Tibial artery (tissue), 4 donors: ENCODE measurements at regions not wholly inside any gene's neighbourhood (a gene's known extent, or its start where the extent isn't known, plus 50 kb on each side); places are given as distances from the start of the nearest gene placed in this dataset.
A peak's percentile ranks its signal among the peaks of the same experiment; 100 is the strongest.

Experiments used
- DNase-seq, 2 donors: peaks; one replicate each; pipeline ENCODE4 v3.0.0-alpha.2; 2019
- H3K27ac ChIP-seq, 2 donors: fragments of 200-600 bp; sonication (generic) in 1 of 2; 1 replicate in 1 of 2; 2 replicates in 1 of 2; pipeline ENCODE4 v1.5.1; 2018 to 2019; ENCODE audit warnings: mild to moderate bottlenecking in 1 of 2
- H3K27me3 ChIP-seq, 2 donors: fragments of 200-600 bp; sonication (generic) in 1 of 2; one replicate each; pipeline versions ENCODE4 v1.5.1 to v1.6.0; 2016 to 2019
- H3K36me3 ChIP-seq, 3 donors: fragments of 200-600 bp; sonication (generic) in 2 of 3; one replicate each; pipeline ENCODE4 v1.5.1; 2016 to 2019; ENCODE audit warnings: mild to moderate bottlenecking in 2 of 3
- H3K4me1 ChIP-seq, 4 donors: fragments of 200-600 bp; sonication (generic) in 2 of 4; 1 replicate in 3 of 4; 2 replicates in 1 of 4; pipeline ENCODE4 v1.5.1; 2016 to 2019
- H3K4me3 ChIP-seq, 2 donors: fragments of 200-600 bp; sonication (generic) in 1 of 2; 1 replicate in 1 of 2; 2 replicates in 1 of 2; pipeline ENCODE4 v1.5.1; 2018 to 2019; ENCODE audit warnings: mild to moderate bottlenecking in 2 of 2
- H3K9me3 ChIP-seq, 3 donors: fragments of 200-600 bp; sonication (generic) in 1 of 3; one replicate each; pipeline ENCODE4 v1.5.1; 2016 to 2019
- intact Hi-C: fragments of 100-400 bp; cut with DNase I; formaldehyde crosslinking; loops from one replicate; pipeline ENCODE4 v1.15.0; 2023; ENCODE audit warnings: low total_unique reads
- TF ChIP-seq, protein P1 (sequence below), 2 experiments: fragments of 200-600 bp in 1 of 2; fragments of 450-650 bp in 1 of 2; IDR thresholded peaks; one replicate each; pipeline ENCODE4 v1.5.1; 2017 to 2019; ENCODE audit warnings: antibody characterized with exemption in 2 of 2, mild to moderate bottlenecking in 1 of 2, moderate library complexity in 1 of 2

DNA sequence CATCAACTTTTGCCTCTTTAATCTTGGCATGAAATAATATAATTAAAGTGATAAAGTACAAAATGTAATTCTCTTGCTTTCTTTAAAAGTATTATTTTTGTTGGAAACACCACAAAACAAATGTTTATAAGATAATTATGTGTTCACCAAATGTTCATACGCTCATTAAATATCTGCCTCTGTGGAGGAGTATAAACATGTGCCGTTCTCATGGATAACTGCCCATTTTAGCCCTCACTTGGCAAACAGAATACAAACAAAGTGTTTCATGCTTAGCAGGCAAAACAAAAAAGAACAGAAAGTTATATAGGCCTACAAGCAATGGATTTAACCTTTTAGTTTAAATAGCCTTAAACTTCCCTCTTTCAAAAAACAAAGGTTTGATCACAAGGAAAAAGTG, 800.5 kb upstream of the DIAPH2 start:
- no peak overlapping the region for H3K4me3 ChIP-seq
- TF ChIP-seq, protein P1, sequence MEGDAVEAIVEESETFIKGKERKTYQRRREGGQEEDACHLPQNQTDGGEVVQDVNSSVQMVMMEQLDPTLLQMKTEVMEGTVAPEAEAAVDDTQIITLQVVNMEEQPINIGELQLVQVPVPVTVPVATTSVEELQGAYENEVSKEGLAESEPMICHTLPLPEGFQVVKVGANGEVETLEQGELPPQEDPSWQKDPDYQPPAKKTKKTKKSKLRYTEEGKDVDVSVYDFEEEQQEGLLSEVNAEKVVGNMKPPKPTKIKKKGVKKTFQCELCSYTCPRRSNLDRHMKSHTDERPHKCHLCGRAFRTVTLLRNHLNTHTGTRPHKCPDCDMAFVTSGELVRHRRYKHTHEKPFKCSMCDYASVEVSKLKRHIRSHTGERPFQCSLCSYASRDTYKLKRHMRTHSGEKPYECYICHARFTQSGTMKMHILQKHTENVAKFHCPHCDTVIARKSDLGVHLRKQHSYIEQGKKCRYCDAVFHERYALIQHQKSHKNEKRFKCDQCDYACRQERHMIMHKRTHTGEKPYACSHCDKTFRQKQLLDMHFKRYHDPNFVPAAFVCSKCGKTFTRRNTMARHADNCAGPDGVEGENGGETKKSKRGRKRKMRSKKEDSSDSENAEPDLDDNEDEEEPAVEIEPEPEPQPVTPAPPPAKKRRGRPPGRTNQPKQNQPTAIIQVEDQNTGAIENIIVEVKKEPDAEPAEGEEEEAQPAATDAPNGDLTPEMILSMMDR (IDR thresholded peaks at IDR 0.05), result no peak
- H3K27ac ChIP-seq, result peak overlapping the region in 1 of 2 donors; percentile 41
- H3K9me3 ChIP-seq, result no peaks in the 10 kb centered on the region
- no peaks in the 10 kb centered on the region for H3K36me3 ChIP-seq
- no peaks in the 10 kb centered on the region for H3K27me3 ChIP-seq
- intact Hi-C loops, result no loop called here
- no peak for DNase-seq
- H3K4me1 ChIP-seq, result peaks cover 0 to 17% (median 0%) of the 10 kb centered on the region in 4 donors

DNA sequence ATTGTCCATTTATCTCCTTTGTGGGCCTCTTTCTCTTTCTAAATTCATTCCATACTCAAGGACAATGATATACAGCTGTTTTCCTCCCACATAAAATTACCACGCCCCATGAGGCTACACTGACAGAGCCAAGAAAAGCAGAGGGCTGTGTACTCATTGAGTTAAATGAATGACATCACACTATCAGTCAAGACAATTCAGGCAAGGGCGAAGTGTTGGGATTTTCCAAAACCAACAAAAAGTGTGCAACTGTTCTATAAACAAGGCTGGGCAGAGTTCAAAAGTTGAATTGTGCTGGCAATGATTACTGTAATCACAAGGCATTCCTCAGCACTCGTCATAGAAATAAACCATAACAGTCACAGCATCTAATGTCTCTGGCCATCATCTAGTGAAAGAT, 799.6 kb upstream of the DIAPH2 start:
- Histone ChIP-seq H3K4me1 (peaks cover 0 to 17% (median 0%) of the 10 kb centered on the region in 4 donors), H3K27ac (peak overlapping the region in 1 of 2 donors; percentile 41), H3K9me3 (no peaks in the 10 kb centered on the region), H3K4me3 (no peak overlapping the region), H3K27me3 (no peaks in the 10 kb centered on the region), H3K36me3 (no peaks in the 10 kb centered on the region)
- intact Hi-C loops, result no loop called here
- TF ChIP-seq, protein P1 (IDR thresholded peaks at IDR 0.05), result no peak
- peak in 1 of 2 donors; percentile 33 for DNase-seq

DNA sequence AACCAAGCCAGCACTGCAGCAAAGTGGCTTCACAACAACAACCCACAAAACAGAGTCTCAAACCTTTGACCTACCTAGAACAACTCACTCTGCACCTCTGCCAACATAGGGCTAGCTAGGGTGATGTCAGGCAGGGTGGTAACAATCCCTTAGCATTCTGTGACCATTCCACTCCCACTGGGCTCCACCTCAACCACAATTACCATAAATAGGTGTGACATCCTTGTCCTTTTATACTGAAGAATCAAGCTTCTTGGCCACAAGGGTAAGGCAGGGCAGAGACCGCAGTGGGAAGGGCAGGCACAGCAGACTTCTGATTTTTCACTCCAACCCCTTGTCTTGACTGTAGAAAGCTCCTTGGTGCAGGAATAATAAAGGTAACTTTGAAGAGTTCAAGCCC, 795.4 kb upstream of the DIAPH2 start:
- TF ChIP-seq, protein P1 (IDR thresholded peaks at IDR 0.05), result no peak
- DNase-seq, result no peak
- Histone ChIP-seq H3K36me3 (no peaks in the 10 kb centered on the region), H3K27ac (no peak overlapping the region), H3K27me3 (no peaks in the 10 kb centered on the region), H3K4me3 (no peak overlapping the region), H3K4me1 (peaks cover 0 to 15% (median 0%) of the 10 kb centered on the region in 4 donors), H3K9me3 (no peaks in the 10 kb centered on the region)
- intact Hi-C loops, result no loop called here

DNA sequence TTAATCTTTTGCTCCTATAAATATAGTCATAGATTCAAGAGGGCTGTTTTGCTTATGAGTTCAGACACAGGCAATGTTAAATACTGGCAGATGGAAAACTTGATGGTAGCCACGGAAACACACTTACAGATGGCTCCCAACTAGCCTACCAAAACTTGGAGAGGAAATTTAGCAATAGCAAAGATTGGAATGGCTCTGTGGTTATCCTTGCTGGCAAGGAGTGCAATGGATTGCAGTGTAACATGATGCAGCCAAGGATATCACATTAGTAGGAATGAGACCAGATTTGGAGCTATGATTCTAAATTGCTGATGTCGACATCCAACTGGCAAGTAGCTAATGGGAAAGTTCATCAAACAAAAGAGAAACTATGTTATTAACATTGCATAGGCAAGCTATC, 791.0 kb upstream of the DIAPH2 start:
- DNase-seq, result peak in 1 of 2 donors; percentile 24
- H3K4me3 ChIP-seq, result no peak overlapping the region
- H3K36me3 ChIP-seq, result no peaks in the 10 kb centered on the region
- H3K27me3 ChIP-seq, result no peaks in the 10 kb centered on the region
- no peaks in the 10 kb centered on the region for H3K4me1 ChIP-seq
- TF ChIP-seq, protein P1 (IDR thresholded peaks at IDR 0.05), result no peak
- no peak overlapping the region for H3K27ac ChIP-seq
- H3K9me3 ChIP-seq, result no peaks in the 10 kb centered on the region
- intact Hi-C loops, result no loop called here

DNA sequence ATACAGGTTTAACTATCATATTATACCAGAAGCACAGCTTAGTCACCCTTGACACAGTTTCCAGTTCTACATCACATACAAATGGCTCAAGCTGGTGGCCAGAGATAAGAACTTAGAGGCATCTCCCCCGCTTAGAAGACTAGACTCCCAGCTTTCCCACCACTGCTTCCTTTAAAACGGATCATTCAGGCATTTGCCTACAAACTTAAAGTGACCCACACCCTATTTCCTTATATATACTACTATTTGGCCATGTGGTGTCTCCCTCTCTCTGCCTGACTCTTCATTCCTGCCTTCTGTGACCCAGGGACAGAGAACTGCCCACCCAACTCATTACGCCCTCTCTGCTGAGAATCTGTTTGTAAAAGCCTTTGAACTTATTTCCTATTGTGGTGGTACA, 781.2 kb upstream of the DIAPH2 start:
- TF ChIP-seq, protein P1 (IDR thresholded peaks at IDR 0.05), result no peak
- H3K9me3 ChIP-seq, result no peaks in the 10 kb centered on the region
- no peak for DNase-seq
- H3K4me1 ChIP-seq, result no peaks in the 10 kb centered on the region
- intact Hi-C loops, result no loop called here
- no peak overlapping the region for H3K27ac ChIP-seq
- H3K36me3 ChIP-seq, result no peaks in the 10 kb centered on the region
- no peak overlapping the region for H3K4me3 ChIP-seq
- no peaks in the 10 kb centered on the region for H3K27me3 ChIP-seq

DNA sequence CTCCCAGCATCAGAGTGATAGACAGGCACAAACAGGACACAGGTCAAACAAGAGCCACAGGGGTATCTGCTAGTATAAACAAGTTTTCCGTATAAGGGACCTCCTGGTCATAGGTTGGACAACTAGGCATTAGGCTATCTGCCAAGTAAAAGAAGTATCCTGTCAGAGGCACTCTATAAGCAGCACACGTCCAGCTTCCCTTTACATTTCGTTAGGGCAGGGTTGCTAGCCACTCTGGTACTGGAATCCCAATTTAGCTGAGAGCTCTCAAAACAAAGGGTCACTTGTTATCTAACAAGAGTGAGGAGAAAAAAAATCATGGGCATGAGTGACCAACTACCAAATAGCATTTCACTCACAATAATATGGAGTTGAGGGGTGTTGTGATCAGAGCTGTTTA, 780.7 kb upstream of the DIAPH2 start:
- H3K27me3 ChIP-seq, result no peaks in the 10 kb centered on the region
- no peak for DNase-seq
- TF ChIP-seq, protein P1 (IDR thresholded peaks at IDR 0.05), result no peak

More for the DNA sequence above, 780.7 kb upstream of the DIAPH2 start:
- Histone ChIP-seq H3K27ac (no peak overlapping the region), H3K4me1 (no peaks in the 10 kb centered on the region), H3K36me3 (no peaks in the 10 kb centered on the region), H3K9me3 (no peaks in the 10 kb centered on the region), H3K4me3 (no peak overlapping the region)
- intact Hi-C loops, result no loop called here
